ENCODE measurements at regions not wholly inside any gene's neighbourhood (a gene's known extent, or its start where the extent isn't known, plus 50 kb on each side); places are given as distances from the start of the nearest gene placed in this dataset.

DNA sequence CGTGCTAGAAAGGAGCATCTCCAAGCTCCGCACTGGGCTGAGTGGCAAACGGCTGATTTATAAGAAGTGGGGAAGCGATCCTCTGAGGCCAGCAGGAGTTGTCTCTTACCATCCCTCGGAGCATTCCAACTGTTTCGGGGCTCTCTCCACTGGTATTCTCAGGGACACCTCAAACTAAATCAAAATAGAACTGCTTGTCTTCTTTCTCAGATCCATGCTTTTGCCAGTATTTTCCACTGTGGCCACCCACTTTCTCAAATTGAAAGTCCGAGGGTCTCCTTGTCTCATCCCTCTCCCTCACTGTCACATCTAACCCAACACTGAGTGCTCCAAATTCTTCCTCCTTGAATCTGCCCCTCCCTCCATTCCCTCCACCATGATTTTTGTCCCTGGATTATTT is 83.2 kb upstream of the LEP start:
- H3K4me3 Mint-ChIP-seq, result no peak overlapping the region
- POLR2A ChIA-PET, result no interaction called here

DNA sequence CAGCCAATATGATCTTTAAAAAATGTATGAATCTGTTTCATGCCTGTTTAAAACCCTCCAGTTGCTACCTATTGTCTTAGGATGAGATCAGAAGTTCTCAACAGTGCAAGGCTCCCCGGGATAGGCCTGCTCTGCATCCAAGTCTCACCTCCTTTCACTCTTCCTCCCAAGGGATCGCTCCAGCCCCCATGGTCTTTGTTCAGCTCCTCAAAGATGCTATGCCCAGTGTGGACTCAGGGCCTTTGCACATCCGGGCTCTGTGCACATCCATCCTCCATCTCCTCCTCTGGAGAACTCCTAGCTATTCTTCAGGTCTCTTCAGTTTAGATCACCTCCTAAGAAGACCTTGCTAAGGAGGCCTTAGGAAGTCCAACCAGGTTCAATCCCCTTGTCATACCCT is 82.7 kb upstream of the LEP start:
- H3K27me3 ChIP-seq (ENCODE audit: control insufficient read depth in 1 of 2, insufficient read depth in 2 of 2, low read length in 2 of 2), result peaks cover 0 to 8% of the 10 kb centered on the region in 2 experiments
- no peak overlapping the region for H3K27ac ChIP-seq (ENCODE audit: low read depth in 1 of 2, low read length in 2 of 2)
- TF ChIP-seq, protein P1, sequence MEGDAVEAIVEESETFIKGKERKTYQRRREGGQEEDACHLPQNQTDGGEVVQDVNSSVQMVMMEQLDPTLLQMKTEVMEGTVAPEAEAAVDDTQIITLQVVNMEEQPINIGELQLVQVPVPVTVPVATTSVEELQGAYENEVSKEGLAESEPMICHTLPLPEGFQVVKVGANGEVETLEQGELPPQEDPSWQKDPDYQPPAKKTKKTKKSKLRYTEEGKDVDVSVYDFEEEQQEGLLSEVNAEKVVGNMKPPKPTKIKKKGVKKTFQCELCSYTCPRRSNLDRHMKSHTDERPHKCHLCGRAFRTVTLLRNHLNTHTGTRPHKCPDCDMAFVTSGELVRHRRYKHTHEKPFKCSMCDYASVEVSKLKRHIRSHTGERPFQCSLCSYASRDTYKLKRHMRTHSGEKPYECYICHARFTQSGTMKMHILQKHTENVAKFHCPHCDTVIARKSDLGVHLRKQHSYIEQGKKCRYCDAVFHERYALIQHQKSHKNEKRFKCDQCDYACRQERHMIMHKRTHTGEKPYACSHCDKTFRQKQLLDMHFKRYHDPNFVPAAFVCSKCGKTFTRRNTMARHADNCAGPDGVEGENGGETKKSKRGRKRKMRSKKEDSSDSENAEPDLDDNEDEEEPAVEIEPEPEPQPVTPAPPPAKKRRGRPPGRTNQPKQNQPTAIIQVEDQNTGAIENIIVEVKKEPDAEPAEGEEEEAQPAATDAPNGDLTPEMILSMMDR (IDR thresholded peaks at IDR 0.05), result no peak
- no peaks in the 10 kb centered on the region for H3K9me3 Mint-ChIP-seq
- no peaks in the 10 kb centered on the region for H3K9me3 ChIP-seq (ENCODE audit: control insufficient read depth in 1 of 2, insufficient read depth in 1 of 2, low read length in 2 of 2)
- DNase-seq (no peak), ATAC-seq (ENCODE audit: poor library complexity) (no peak)
- CTCF ChIA-PET, result no interaction called here
- H3K4me3 Mint-ChIP-seq, result no peak overlapping the region
- no peaks in the 10 kb centered on the region for H3K36me3 Mint-ChIP-seq (ENCODE audit: low read depth)
- intact Hi-C loops (cut with DNase I, micrococcal nuclease), result no loop called here
- POLR2A ChIA-PET, result no interaction called here
- H3K4me1 ChIP-seq (ENCODE audit: insufficient read depth, low read length), result no peaks in the 10 kb centered on the region
- H3K4me1 Mint-ChIP-seq (ENCODE audit: low read depth), result no peaks in the 10 kb centered on the region
- H3K36me3 ChIP-seq (ENCODE audit: insufficient read depth, low read length), result no peaks in the 10 kb centered on the region
- H3K4me3 ChIP-seq (ENCODE audit: low read length), result no peak overlapping the region
- no peak overlapping the region for H3K27ac Mint-ChIP-seq
- peaks cover 28% of the 10 kb centered on the region for H3K27me3 Mint-ChIP-seq

More for the DNA sequence above, 83.2 kb upstream of the LEP start:
- no peaks in the 10 kb centered on the region for H3K4me1 ChIP-seq (ENCODE audit: insufficient read depth, low read length)
- H3K4me3 ChIP-seq (ENCODE audit: low read length), result no peak overlapping the region
- H3K9me3 Mint-ChIP-seq, result no peaks in the 10 kb centered on the region
- peaks cover 23% of the 10 kb centered on the region for H3K27me3 Mint-ChIP-seq
- intact Hi-C loops (cut with DNase I, micrococcal nuclease), result no loop called here
- H3K36me3 ChIP-seq (ENCODE audit: insufficient read depth, low read length), result no peaks in the 10 kb centered on the region
- TF ChIP-seq, protein P1 (IDR thresholded peaks at IDR 0.05), result no peak
- H3K36me3 Mint-ChIP-seq (ENCODE audit: low read depth), result no peaks in the 10 kb centered on the region
- no peaks in the 10 kb centered on the region for H3K4me1 Mint-ChIP-seq (ENCODE audit: low read depth)
- CTCF ChIA-PET, result no interaction called here
- H3K9me3 ChIP-seq (ENCODE audit: control insufficient read depth in 1 of 2, insufficient read depth in 1 of 2, low read length in 2 of 2), result no peaks in the 10 kb centered on the region
- DNase-seq, result no peak
- peaks cover 0 to 8% of the 10 kb centered on the region in 2 experiments for H3K27me3 ChIP-seq (ENCODE audit: control insufficient read depth in 1 of 2, insufficient read depth in 2 of 2, low read length in 2 of 2)
- ATAC-seq (ENCODE audit: poor library complexity), result no peak
- H3K27ac Mint-ChIP-seq, result no peak overlapping the region
- H3K27ac ChIP-seq (ENCODE audit: low read depth in 1 of 2, low read length in 2 of 2), result no peak overlapping the region

DNA sequence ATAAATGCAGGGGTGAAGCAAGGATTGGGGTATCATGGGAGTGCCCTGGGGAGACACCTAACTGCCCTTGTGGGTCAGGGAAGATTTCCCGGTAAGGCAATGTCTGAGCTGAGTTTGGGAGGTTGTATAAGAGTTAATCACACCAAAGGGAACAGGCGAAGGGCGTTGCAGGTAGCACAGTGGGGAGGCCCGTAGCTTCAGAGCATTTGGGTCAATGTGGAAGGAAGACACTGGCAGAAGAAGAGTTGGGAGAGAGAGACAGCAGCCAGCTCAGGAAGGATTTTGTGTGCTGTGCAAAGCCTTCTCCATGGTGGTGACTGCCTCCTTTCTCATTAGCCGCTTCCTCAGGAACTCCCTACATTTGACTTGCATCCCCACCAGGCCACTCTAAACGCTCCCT is 80.8 kb upstream of the LEP start:
- Histone ChIP-seq H3K4me3 (ENCODE audit: low read length) (no peak overlapping the region), H3K27ac (ENCODE audit: low read depth in 1 of 2, low read length in 2 of 2) (no peak overlapping the region), H3K27me3 (ENCODE audit: control insufficient read depth in 1 of 2, insufficient read depth in 2 of 2, low read length in 2 of 2) (peaks cover 18 to 19% of the 10 kb centered on the region in 2 experiments), H3K36me3 (ENCODE audit: insufficient read depth, low read length) (no peaks in the 10 kb centered on the region), H3K4me1 (ENCODE audit: insufficient read depth, low read length) (no peaks in the 10 kb centered on the region), H3K9me3 (ENCODE audit: control insufficient read depth in 1 of 2, insufficient read depth in 1 of 2, low read length in 2 of 2) (no peaks in the 10 kb centered on the region)
- ATAC-seq (ENCODE audit: poor library complexity), result no peak
- Mint-ChIP-seq H3K27ac (no peak overlapping the region), H3K36me3 (ENCODE audit: low read depth) (no peaks in the 10 kb centered on the region), H3K4me1 (ENCODE audit: low read depth) (peaks cover 4% of the 10 kb centered on the region), H3K4me3 (no peak overlapping the region), H3K27me3 (peaks cover 46% of the 10 kb centered on the region), H3K9me3 (no peaks in the 10 kb centered on the region)
- TF ChIP-seq, protein P1 (IDR thresholded peaks at IDR 0.05), result no peak
- DNase-seq, result no peak
- intact Hi-C loops (cut with DNase I, micrococcal nuclease), result no loop called here
- CTCF ChIA-PET, result no interaction called here
- POLR2A ChIA-PET, result no interaction called here

Data from CD4-positive, alpha-beta T cell (primary cell).